SU-DHL-6 (cell line): ENCODE measurements at regions not wholly inside any gene's neighbourhood (a gene's known extent, or its start where the extent isn't known, plus 50 kb on each side); places are given as distances from the start of the nearest gene placed in this dataset.

Experiments used
- EZH2phosphoT487 ChIP-seq: fragments of 200-600 bp; sonication (generic), shearing (Covaris generic); conservative IDR thresholded peaks from 2 replicates; pipeline ENCODE4 v1.6.1; 2018; ENCODE audit warnings: mild to moderate bottlenecking, antibody characterized with exemption, low read length, moderate library complexity, mixed read lengths
- TF ChIP-seq, protein P1 (sequence below): fragments of 200-600 bp; sonication (generic); IDR thresholded peaks from one replicate; pipeline ENCODE4 v1.5.1; 2017; ENCODE audit warnings: antibody characterized with exemption, mild to moderate bottlenecking, low read length, moderate library complexity; ENCODE audit not compliant: insufficient read depth, poor library complexity, severe bottlenecking

DNA sequence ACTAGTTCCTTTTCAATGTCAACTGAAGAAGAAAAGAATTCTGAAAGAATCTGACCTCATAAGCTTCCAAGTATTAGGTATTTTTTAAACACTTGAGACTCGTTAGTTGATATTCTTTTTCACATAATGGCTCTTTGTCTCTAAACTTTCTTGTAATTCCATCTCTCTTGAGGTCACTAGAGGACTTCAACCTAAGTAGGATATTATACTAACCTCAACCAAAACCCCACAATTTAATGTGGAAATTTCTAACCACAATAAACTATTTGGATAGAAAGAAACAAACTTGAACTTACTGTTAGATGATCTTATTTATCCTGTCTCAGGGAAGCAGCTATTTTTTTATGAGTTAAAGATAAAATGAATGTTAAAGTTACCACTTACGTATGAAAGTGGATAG lies 206.9 kb upstream of the FSIP2 start:
- TF ChIP-seq, protein P1, sequence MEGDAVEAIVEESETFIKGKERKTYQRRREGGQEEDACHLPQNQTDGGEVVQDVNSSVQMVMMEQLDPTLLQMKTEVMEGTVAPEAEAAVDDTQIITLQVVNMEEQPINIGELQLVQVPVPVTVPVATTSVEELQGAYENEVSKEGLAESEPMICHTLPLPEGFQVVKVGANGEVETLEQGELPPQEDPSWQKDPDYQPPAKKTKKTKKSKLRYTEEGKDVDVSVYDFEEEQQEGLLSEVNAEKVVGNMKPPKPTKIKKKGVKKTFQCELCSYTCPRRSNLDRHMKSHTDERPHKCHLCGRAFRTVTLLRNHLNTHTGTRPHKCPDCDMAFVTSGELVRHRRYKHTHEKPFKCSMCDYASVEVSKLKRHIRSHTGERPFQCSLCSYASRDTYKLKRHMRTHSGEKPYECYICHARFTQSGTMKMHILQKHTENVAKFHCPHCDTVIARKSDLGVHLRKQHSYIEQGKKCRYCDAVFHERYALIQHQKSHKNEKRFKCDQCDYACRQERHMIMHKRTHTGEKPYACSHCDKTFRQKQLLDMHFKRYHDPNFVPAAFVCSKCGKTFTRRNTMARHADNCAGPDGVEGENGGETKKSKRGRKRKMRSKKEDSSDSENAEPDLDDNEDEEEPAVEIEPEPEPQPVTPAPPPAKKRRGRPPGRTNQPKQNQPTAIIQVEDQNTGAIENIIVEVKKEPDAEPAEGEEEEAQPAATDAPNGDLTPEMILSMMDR, result no peak
- no peak for TF ChIP-seq EZH2phosphoT487
